ENCODE measurements at regions not wholly inside any gene's neighbourhood (a gene's known extent, or its start where the extent isn't known, plus 50 kb on each side); places are given as distances from the start of the nearest gene placed in this dataset.

GRCh38 chr15:75134748-75135147 is 66.9 kb upstream of the C15orf39 start:
- TF ChIP-seq POLR2A (IDR thresholded peaks at IDR 0.05; ENCODE audit: low read length) (no peak), GATA1 (IDR thresholded peaks at IDR 0.05; ENCODE audit: low read depth, low read length) (no peak)

Measured in erythroblast (primary cell).